AG09319 (cell line): ENCODE measurements at regions not wholly inside any gene's neighbourhood (a gene's known extent, or its start where the extent isn't known, plus 50 kb on each side); places are given as distances from the start of the nearest gene placed in this dataset.

Experiments used
- DNase-seq: peaks from one replicate; pipeline ENCODE4 v3.0.0-alpha.2; 2010; ENCODE audit warnings: low read depth; ENCODE audit errors: extremely low read depth
- TF ChIP-seq, protein P1 (sequence below): IDR thresholded peaks from 2 replicates; pipeline ENCODE4 v1.5.1; 2011; ENCODE audit warnings: low read depth, mild to moderate bottlenecking, inconsistent platforms, low read length, moderate library complexity

DNA sequence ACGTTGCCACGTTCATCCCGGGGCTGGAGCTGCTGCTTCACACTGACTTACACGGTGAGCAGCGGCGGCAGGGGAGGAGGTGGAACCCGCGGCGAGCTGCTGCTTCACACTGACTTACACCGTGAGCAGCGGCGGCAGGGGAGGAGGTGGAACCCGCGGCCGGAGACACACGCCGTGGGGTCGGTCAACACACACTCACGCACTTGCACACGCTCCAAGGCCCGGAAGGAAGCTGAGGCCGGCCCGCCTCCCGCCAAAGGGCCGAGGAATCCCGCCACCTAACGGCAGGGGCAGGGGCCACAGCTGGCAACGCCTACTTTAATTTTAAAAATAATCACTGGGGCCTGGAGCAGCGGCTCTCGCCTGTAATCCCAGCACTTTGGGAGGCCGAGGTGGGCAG, 94.4 kb upstream of the FOXC1 start:
- TF ChIP-seq, protein P1, sequence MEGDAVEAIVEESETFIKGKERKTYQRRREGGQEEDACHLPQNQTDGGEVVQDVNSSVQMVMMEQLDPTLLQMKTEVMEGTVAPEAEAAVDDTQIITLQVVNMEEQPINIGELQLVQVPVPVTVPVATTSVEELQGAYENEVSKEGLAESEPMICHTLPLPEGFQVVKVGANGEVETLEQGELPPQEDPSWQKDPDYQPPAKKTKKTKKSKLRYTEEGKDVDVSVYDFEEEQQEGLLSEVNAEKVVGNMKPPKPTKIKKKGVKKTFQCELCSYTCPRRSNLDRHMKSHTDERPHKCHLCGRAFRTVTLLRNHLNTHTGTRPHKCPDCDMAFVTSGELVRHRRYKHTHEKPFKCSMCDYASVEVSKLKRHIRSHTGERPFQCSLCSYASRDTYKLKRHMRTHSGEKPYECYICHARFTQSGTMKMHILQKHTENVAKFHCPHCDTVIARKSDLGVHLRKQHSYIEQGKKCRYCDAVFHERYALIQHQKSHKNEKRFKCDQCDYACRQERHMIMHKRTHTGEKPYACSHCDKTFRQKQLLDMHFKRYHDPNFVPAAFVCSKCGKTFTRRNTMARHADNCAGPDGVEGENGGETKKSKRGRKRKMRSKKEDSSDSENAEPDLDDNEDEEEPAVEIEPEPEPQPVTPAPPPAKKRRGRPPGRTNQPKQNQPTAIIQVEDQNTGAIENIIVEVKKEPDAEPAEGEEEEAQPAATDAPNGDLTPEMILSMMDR, result no peak
- no peak for DNase-seq

DNA sequence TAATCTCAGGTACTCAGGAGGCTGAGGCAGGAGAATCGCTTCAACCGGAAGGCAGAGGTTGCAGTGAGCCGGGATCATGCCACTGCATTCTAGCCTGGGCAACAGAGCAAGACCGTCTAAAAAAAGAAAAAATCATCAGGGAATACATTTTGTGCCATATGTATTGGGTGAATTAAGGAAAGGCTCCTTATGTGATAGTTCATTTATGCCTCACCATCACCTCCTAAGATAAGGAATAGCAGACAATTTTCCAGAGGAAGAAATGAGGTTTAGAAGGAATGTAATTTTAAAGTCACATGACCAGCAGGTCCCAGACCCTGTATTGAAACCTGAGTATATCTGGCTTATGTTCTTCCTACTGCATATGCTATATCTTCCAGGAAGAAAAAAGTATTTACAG, 93.9 kb upstream of the FOXC1 start:
- DNase-seq, result no peak
- TF ChIP-seq, protein P1, result no peak

DNA sequence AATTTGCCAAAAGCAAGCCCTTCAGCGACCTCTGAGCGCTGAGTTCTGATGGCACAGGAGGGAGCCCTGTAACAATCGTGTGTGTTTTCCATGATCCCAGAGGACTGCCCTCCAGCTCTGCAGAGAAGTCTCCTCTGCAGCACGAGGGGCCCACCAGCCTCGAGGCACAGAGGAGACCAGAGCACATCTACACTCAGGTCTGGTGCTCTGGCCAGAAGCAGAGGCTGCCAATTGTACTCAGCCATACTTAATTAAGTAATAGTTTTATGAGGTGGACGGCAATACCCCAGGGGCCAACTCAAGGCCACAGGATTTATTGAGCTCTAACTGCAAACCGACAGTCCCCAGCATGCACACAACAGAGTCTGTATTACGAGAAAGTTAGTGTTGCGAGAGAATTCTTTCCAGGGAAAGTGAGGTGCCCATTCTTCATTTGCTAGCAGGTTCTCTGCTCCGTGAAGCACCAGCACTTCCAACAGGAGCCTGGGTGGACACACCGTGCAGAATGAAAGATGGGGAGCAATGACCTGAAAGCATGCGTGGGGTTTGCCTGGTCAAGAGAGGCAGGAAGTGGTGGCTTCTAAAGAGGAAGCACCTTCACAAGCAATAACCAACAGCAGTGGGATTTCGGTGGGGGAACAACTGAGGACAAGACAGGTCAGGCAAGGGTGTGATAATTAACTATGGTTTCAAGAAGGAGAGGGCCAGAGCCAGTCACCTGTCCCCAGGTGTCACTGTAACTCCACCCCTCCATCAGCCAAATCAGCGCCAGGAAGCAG, 92.8 kb upstream of the FOXC1 start:
- TF ChIP-seq, protein P1, result no peak
- no peak for DNase-seq

DNA sequence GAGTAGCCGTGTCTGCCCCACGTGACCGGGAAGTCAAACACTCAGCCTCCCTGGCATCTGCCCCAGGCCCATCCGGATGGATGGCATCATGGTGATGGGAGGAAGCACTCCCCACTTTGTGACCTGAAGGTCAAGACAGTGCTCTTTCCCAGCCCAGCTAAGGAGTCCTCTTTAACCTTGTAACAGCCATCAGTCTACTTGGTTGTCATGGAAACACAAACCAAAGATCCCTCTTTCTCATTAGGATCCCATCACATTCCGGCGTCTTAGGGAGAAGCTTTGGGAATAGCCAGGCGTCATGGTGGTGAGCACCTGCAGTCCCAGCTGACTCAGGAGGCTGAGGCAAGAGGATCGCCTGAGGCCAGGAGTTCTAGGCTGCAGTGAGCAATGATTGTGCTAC, 90.9 kb upstream of the FOXC1 start:
- no peak for DNase-seq
- TF ChIP-seq, protein P1, result no peak

DNA sequence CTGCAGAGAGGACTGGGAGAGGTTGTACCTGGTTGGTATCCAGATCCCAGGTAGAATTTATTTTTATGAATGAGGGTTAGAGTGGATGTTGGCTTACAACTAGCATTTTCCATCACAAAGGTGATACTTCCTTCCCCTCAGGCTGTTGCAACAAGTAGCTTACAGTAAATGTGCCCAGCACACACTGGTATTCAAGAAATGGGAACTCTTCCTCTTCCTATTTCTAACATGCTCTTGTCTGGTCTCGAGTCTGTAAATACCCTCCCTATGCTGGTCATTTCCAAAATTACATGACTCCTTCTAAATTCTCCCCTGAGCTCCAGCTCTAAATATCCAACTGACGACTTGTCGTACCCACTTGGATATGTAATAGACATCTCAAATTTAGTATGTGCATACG, 90.1 kb upstream of the FOXC1 start:
- TF ChIP-seq, protein P1, result no peak

DNA sequence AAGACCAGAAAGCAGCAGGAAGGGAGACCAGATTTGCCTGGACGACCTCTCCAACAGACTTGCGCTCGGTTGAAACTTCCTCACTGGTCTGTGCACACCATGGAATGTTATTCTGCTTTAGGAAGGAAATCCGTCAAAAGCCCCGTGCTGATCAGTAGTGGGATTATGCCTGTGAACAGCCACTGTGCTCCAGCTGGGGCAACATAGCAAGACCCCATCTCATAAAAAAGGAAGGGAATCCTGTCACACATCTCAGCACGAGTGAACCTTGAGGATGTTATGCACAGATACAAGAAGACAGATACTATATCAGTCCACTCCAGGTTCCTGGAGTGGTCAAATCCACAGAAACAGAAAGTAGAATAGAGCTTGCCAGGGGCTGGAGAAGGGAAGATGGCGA, 86.9 kb upstream of the FOXC1 start:
- no peak for DNase-seq
- TF ChIP-seq, protein P1, result no peak

More for the DNA sequence above, 90.1 kb upstream of the FOXC1 start:
- DNase-seq, result no peak

DNA sequence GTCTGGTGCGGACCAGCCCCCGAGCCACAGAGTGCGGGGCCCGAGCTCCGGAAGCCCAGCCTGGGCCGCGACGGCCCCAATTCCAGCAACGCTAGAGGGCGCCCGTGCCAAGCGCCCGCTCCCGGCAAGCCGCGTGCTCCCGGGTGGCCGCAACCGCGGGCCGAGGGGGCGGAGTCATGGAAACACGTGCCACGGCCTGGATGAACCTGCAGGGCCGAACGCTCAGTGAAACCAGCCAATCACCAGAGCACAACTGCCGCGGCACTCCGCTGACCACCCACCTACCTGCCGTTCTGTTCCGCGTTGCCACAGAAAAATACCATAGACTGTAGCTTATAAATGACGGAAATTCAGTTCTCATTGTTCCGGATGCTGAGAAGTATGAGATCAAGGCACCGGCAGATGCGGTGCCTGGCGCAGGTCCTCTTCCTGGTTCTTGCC, 85.7 kb upstream of the FOXC1 start:
- no peak for DNase-seq

More for the DNA sequence above, 85.7 kb upstream of the FOXC1 start:
- TF ChIP-seq, protein P1, result peak; percentile 42
